ENCODE measurements at regions not wholly inside any gene's neighbourhood (a gene's known extent, or its start where the extent isn't known, plus 50 kb on each side); places are given as distances from the start of the nearest gene placed in this dataset.
"Not testable (repeated sequence)": the region's sequence is repeated elsewhere in the genome, so short reads cannot be mapped to it uniquely, and the experiment has no call there.

GRCh38 chrX:13464599-13465275 lies 104.7 kb upstream of the EGFL6 start:
- Histone ChIP-seq H3K27me3 (ENCODE audit: low read depth) (no peaks in the 10 kb centered on the region), H3K4me1 (no peaks in the 10 kb centered on the region), H3K36me3 (no peaks in the 10 kb centered on the region), H3K4me3 (no peak overlapping the region), H3K27ac (no peak overlapping the region), H3K9me3 (no peaks in the 10 kb centered on the region)
- intact Hi-C loops (cut with DNase I): no loop called here
- DNase-seq (no peak), ATAC-seq (no peak)
- TF ChIP-seq CTCF (IDR thresholded peaks at IDR 0.05): no peak

- no peak overlapping the region for H3K27ac ChIP-seq
- no peak for TF ChIP-seq CTCF (IDR thresholded peaks at IDR 0.05)
- no peak for DNase-seq
- H3K36me3 ChIP-seq: no peaks in the 10 kb centered on the region
- peak; percentile 62 to 76 for ATAC-seq
- H3K4me1 ChIP-seq: no peaks in the 10 kb centered on the region
- no peak overlapping the region for H3K4me3 ChIP-seq
- intact Hi-C loops (cut with DNase I): no loop called here
- H3K27me3 ChIP-seq (ENCODE audit: low read depth): no peaks in the 10 kb centered on the region
- no peaks in the 10 kb centered on the region for H3K9me3 ChIP-seq
Measured at GRCh38 chrX:13463608-13464007, 105.8 kb upstream of the EGFL6 start.

GRCh38 chrX:13452283-13452682 lies 117.1 kb upstream of the EGFL6 start:
- no peak overlapping the region for H3K27ac ChIP-seq
- no peak overlapping the region for H3K4me3 ChIP-seq
- DNase-seq (no peak), ATAC-seq (no peak)
- H3K4me1 ChIP-seq: no peaks in the 10 kb centered on the region
- TF ChIP-seq CTCF (IDR thresholded peaks at IDR 0.05): no peak
- no peaks in the 10 kb centered on the region for H3K9me3 ChIP-seq
- no peaks in the 10 kb centered on the region for H3K36me3 ChIP-seq
- intact Hi-C loops (cut with DNase I): no loop called here
- no peaks in the 10 kb centered on the region for H3K27me3 ChIP-seq (ENCODE audit: low read depth)

- Histone ChIP-seq H3K4me3 (no peak overlapping the region), H3K36me3 (no peaks in the 10 kb centered on the region), H3K9me3 (no peaks in the 10 kb centered on the region), H3K27me3 (ENCODE audit: low read depth) (no peaks in the 10 kb centered on the region), H3K27ac (no peak overlapping the region), H3K4me1 (no peaks in the 10 kb centered on the region)
- intact Hi-C loops (cut with DNase I): no loop called here
- TF ChIP-seq CTCF (IDR thresholded peaks at IDR 0.05): no peak
- DNase-seq (no peak), ATAC-seq (no peak)
Measured at GRCh38 chrX:13449441-13449840, 120.0 kb upstream of the EGFL6 start.

- intact Hi-C loops (cut with DNase I): no loop called here
- Histone ChIP-seq H3K4me1 (no peaks in the 10 kb centered on the region), H3K36me3 (no peaks in the 10 kb centered on the region), H3K27me3 (ENCODE audit: low read depth) (no peaks in the 10 kb centered on the region), H3K4me3 (no peak overlapping the region), H3K9me3 (no peaks in the 10 kb centered on the region), H3K27ac (no peak overlapping the region)
- no peak for TF ChIP-seq CTCF (IDR thresholded peaks at IDR 0.05)
- DNase-seq: no peak
- ATAC-seq: no peak
Measured at GRCh38 chrX:13448941-13449340, 120.5 kb upstream of the EGFL6 start.

- H3K4me3 ChIP-seq; H3K27ac ChIP-seq; H3K4me1 ChIP-seq; DNase-seq; H3K9me3 ChIP-seq; H3K27me3 ChIP-seq (ENCODE audit: low read depth); H3K36me3 ChIP-seq; intact Hi-C loops (cut with DNase I); ATAC-seq: not testable (repeated sequence)
Measured at GRCh38 chrX:13441608-13442007, 121.8 kb upstream of the ATXN3L start.
